HG03139 (cell line): ENCODE measurements at regions not wholly inside any gene's neighbourhood (a gene's known extent, or its start where the extent isn't known, plus 50 kb on each side); places are given as distances from the start of the nearest gene placed in this dataset.
A peak's percentile ranks its signal among the peaks of the same experiment; 100 is the strongest.
"Not testable (repeated sequence)": the region's sequence is repeated elsewhere in the genome, so short reads cannot be mapped to it uniquely, and the experiment has no call there.

Experiments
- ATAC-seq: cut with Tn5 transposase; IDR thresholded peaks from one replicate; pipeline ENCODE4 v1.9.1; 2021; ENCODE audit not compliant: unreplicated experiment

- no peak for ATAC-seq
Measured at GRCh38 chr7:65453341-65454030, 79.8 kb downstream of the ZNF92 start.

GRCh38 chr7:65454469-65454868 lies 80.8 kb downstream of the ZNF92 start:
- ATAC-seq: no peak

- ATAC-seq: not testable (repeated sequence)
Measured at GRCh38 chr7:65455050-65455449, 81.4 kb downstream of the ZNF92 start.

GRCh38 chr7:65457705-65458104 lies 84.0 kb downstream of the ZNF92 start:
- ATAC-seq: no peak

- no peak for ATAC-seq
Measured at GRCh38 chr7:65459438-65459837, 85.8 kb downstream of the ZNF92 start.

GRCh38 chr7:65462148-65462716 lies 88.6 kb downstream of the ZNF92 start:
- ATAC-seq: no peak

GRCh38 chr7:65463184-65463583 lies 89.5 kb downstream of the ZNF92 start:
- ATAC-seq: no peak

- ATAC-seq: not testable (repeated sequence)
Measured at GRCh38 chr7:65469919-65470558, 96.4 kb downstream of the ZNF92 start.

- ATAC-seq: no peak
Measured at GRCh38 chr7:65471587-65471986, 97.9 kb downstream of the ZNF92 start.

GRCh38 chr7:65475040-65475726 lies 101.5 kb downstream of the ZNF92 start:
- ATAC-seq: no peak

GRCh38 chr7:65475734-65476319 lies 102.2 kb downstream of the ZNF92 start:
- peak; percentile 97 for ATAC-seq

GRCh38 chr7:65477326-65477725 lies 103.7 kb downstream of the ZNF92 start:
- ATAC-seq: no peak

GRCh38 chr7:65489260-65489767 lies 115.7 kb downstream of the ZNF92 start:
- ATAC-seq: no peak

- ATAC-seq: not testable (repeated sequence)
Measured at GRCh38 chr7:65496697-65497096, 123.0 kb downstream of the ZNF92 start.

GRCh38 chr7:65503434-65504152 lies 129.9 kb downstream of the ZNF92 start:
- ATAC-seq: no peak

GRCh38 chr7:65504504-65505319 lies 131.1 kb downstream of the ZNF92 start:
- not testable (repeated sequence) for ATAC-seq

GRCh38 chr7:65505320-65505633 lies 131.6 kb downstream of the ZNF92 start:
- ATAC-seq: not testable (repeated sequence)

- not testable (repeated sequence) for ATAC-seq
Measured at GRCh38 chr7:65508581-65509367, 135.1 kb downstream of the ZNF92 start.
